T-helper 2 cell (primary cell): ENCODE measurements at regions not wholly inside any gene's neighbourhood (a gene's known extent, or its start where the extent isn't known, plus 50 kb on each side); places are given as distances from the start of the nearest gene placed in this dataset.
A peak's percentile ranks its signal among the peaks of the same experiment; 100 is the strongest.

Source experiments
- DNase-seq, 5 experiments: peaks; one replicate each; pipeline versions ENCODE4 v3.0.0 to v3.0.0-alpha.2; 2012 to 2022

- DNase-seq, result no peak
These were observed 510.8 kb upstream of the B3GALT2 start for GRCh38 chr1:193697115-193697762.

GRCh38 chr1:193694741-193695140 is 508.3 kb upstream of the B3GALT2 start:
- DNase-seq, result no peak

GRCh38 chr1:193685986-193686385 is 499.6 kb upstream of the B3GALT2 start:
- no peak for DNase-seq

- no peak for DNase-seq
These were observed 495.0 kb upstream of the B3GALT2 start for GRCh38 chr1:193681422-193681821.

DNA sequence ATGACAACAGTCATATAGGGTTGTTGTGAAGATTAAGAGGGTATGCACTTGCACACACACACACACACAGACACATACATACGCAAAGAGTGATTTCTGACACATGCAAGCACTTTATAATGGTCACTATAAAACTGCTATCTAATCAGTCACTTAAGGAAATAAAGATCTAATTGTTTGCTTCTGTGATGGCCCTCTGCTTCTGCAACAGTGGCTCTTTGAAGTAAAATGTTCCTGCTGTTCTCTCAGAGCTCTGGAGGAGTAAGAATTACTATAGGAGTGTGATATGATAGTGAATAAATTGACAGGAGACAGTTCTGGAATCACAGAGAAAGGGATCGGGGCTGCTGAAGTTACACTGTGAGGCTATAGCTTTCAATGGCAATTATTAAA is 494.5 kb upstream of the B3GALT2 start:
- DNase-seq, result no peak

- no peak for DNase-seq
These were observed 494.0 kb upstream of the B3GALT2 start for GRCh38 chr1:193680247-193680923.

DNA sequence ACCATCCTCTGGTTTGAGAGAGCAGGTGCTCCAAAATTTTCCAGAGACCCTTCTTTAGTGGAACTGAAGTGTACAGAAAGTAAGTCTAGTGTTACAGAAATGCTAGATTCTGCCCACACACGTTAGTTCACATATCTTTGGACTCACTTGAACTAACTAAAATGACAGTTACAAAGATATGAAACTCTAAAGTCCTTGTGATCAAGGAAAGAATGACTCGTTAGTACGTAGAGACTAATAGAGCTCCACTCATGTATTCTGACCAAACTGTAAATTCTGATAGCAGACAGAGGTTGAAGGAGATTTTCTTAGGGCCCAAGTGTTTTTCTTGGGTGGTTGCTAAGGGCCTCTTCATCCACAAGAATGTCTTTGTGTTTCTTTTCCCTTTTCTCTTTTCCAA is 491.5 kb upstream of the B3GALT2 start:
- no peak for DNase-seq

DNA sequence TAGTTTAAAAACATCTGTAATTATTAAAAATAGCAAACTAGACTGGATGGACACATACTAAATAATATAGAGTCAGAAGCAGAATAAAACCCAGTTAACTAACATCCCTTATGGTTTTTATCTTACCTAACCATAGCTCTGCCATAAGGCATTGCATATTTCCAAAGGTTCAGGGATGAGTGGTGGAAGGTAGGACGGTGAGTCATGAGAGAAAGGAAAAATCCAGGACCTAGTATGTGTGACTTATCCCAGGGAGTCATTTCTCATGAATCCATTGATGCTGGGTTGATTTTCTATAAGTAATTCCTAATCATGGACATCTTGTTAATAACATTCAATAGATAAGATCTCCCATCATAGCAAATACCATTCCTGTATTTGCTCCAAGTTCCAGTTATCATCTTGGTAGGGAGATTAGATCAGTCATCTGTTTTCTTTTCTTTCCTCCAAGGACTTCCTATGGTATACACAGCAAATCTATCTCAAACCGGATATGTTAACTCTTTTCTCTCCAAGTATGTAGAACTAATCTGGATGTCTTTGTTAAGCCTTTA is 490.7 kb upstream of the B3GALT2 start:
- no peak for DNase-seq

GRCh38 chr1:193674292-193674944 is 488.0 kb upstream of the B3GALT2 start:
- DNase-seq, result no peak

DNA sequence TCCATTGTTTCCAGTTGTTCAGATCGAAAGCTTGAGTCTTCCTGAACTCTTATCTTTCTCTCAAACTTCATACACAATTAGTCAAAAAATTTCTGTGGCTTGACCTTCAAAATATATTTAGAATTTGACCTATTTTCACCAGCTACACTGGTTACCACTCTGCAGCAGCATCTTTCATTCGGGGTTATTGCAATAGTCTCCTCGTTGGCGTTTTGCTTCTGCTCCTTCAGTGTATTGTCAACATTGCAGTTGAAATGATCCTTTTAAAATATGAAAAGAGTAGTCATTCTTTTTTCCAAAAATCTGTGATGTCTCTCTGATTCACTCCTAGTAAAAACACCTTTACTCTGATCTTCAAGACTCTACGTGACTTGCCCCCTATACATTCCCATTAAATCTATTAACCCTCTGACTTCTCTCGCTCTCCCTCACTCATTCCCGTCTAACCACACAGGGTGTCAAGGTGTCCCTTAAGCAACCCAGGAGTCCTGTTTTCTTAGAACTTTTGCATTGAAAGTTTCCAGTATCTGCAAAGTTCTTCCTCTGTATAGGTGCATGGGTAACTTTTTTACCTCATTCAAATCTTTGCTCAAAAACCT is 480.2 kb upstream of the B3GALT2 start:
- DNase-seq, result no peak

- no peak for DNase-seq
These were observed 477.6 kb upstream of the B3GALT2 start for GRCh38 chr1:193663965-193664364.

- DNase-seq, result no peak
These were observed 475.6 kb upstream of the B3GALT2 start for GRCh38 chr1:193662030-193662429.

DNA sequence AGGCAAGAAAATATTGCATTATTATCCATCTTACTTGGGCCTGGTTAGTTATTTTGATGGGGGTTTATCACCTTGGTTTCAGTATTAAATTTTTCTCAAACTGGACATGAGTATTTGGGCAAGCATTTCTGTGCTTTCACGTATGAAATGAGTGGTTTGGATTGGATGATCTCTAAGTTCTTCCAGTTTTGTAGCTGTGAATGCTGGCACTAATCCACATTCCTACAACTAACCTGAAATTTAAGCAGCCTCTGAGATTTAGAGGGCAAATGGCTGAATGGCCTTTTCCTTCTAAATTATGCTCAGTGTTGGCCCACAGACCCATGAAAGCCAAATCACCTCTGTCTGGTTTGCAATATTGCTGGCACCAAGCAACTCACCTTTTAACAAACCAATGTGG is 475.0 kb upstream of the B3GALT2 start:
- no peak for DNase-seq

DNA sequence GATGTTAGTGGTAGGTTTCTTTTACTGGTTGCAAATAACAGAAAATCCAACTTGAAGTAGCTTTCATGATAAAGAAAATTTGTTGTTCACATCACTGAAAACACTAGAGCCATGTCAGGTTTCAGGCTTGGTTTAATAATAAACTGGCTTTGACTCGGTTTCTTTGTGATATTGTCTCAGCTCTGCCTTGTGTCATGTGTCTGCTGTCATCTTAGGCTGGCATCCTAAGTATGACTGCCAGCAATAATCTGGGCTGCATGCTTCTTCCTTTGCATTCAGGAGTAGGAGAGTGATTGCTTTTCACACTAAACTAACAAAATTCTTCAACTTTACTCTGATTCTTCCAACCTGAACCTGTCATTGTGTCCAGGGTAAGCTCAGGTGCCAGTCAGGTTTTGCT is 474.0 kb upstream of the B3GALT2 start:
- DNase-seq, result no peak

GRCh38 chr1:193658691-193659090 is 472.3 kb upstream of the B3GALT2 start:
- no peak for DNase-seq

- DNase-seq, result no peak
These were observed 471.7 kb upstream of the B3GALT2 start for GRCh38 chr1:193658081-193658480.

- DNase-seq, result no peak
These were observed 471.1 kb upstream of the B3GALT2 start for GRCh38 chr1:193657552-193657951.

- no peak for DNase-seq
These were observed 470.4 kb upstream of the B3GALT2 start for GRCh38 chr1:193656841-193657240.

DNA sequence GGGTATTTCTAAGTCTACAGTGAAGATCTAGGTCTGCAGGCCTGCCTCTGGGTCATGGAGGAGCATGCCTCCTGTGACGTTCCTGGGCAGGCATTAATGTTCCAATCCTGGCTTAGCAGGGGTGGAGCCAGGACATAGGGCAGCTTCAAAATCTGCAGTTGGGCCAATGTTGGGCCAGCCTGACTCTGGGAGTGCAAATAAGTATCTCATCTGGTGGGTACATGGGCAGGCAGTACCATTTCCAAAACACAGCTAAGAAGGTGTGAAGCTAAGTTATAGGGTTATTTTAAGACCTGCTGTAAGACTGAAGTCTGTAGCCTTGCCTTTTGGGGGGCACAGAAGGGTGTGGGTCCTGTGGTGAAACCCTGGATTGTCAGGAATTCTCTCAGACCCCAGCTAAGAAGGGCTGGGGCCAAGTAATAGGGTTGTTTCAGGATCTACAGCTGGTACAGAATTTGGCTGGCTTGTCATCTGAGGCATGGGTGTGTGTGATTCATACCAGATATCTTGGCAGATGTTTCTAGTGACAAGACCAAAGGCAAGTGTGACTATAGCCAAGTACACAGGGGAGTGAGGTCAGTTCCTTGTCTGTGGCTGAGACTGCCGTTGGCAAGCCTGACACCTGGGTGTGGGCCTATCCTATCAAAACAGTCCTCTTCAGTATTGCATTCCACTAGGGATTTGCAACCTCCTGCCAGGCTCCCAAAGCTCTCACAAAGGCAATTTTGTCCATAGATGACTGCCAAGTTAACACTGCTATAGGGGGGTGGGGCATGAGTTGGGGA is 468.7 kb upstream of the B3GALT2 start:
- DNase-seq, result peak in 1 of 5 experiments; percentile 34

DNA sequence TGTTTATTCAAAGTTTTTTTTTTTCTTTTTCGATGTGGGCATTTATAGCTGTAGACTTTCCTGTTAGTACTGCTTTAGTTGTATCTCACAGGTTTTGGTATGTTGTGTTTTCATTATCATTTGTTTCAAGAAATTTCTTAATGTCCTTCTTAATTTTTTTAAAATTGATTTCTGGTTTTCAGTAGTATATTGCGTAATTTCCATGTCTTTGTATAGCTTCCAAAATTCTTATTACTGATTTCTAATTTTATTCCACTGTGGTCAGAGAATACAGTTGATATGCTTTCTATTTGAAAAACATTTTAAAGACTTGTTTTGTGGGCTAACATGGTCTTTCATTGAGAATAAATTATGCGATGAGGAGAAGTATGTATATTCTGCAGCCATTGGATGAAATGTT is 463.2 kb upstream of the B3GALT2 start:
- DNase-seq, result no peak

GRCh38 chr1:193634876-193635275 is 448.5 kb upstream of the B3GALT2 start:
- DNase-seq, result no peak

- DNase-seq, result peak in 2 of 5 experiments; percentile 7 to 8
These were observed 448.1 kb upstream of the B3GALT2 start for GRCh38 chr1:193634470-193634869.

DNA sequence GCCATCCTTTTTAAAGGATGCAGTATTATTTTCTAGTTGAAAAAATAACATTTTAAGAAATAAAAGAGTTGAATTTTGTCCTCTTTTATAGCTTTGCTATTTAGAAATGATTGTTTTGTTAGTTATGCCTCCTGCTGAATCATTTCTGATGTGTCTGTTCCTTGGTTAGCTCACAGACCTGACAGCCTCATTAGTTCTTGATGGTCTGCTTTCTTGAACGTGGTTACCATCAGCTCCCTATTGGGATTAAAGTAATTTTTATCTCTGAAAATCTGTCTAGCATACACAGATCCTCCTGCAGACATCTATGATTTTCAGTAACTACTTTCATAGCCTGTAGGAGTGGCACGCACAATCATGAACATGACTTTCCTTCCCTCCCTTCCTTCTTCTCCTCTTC is 447.6 kb upstream of the B3GALT2 start:
- no peak for DNase-seq
